Gastrocnemius medialis (tissue), 4 donors: ENCODE measurements at regions not wholly inside any gene's neighbourhood (a gene's known extent, or its start where the extent isn't known, plus 50 kb on each side); places are given as distances from the start of the nearest gene placed in this dataset.

Experiments used
- ATAC-seq, 2 donors: fragments of 150-250 bp; one replicate each; pipeline ENCODE4 v1.9.1; 2016
- DNase-seq, 2 donors: peaks; one replicate each; pipeline ENCODE4 v3.0.0-alpha.2; 2019
- H3K27ac ChIP-seq, 4 donors: fragments of 200-600 bp; sonication (generic); 1 replicate in 1 of 4; 2 replicates in 3 of 4; pipeline ENCODE4 v1.5.1; 2016 to 2018; ENCODE audit warnings: mild to moderate bottlenecking in 2 of 4, moderate library complexity in 1 of 4
- H3K27me3 ChIP-seq, 3 donors: fragments of 200-600 bp; sonication (generic) in 2 of 3; 1 replicate in 1 of 3; 2 replicates in 2 of 3; pipeline versions ENCODE4 v1.5.1 to v1.6.0; 2016 to 2019; ENCODE audit warnings: mild to moderate bottlenecking in 1 of 3, moderate library complexity in 1 of 3
- H3K36me3 ChIP-seq, 2 donors: fragments of 200-600 bp; sonication (generic) in 1 of 2; one replicate each; pipeline ENCODE4 v1.5.1; 2017 to 2018
- H3K4me1 ChIP-seq, 2 donors: fragments of 200-600 bp; sonication (generic) in 1 of 2; one replicate each; pipeline ENCODE4 v1.5.1; 2016 to 2017; ENCODE audit warnings: mild to moderate bottlenecking in 2 of 2
- H3K4me3 ChIP-seq, 4 donors: fragments of 200-600 bp; sonication (generic) in 3 of 4; 1 replicate in 1 of 4; 2 replicates in 3 of 4; pipeline ENCODE4 v1.5.1; 2016 to 2019; ENCODE audit warnings: mild to moderate bottlenecking in 2 of 4
- H3K9me3 ChIP-seq, 3 donors: fragments of 200-600 bp; sonication (generic) in 2 of 3; 1 replicate in 1 of 3; 2 replicates in 2 of 3; pipeline ENCODE4 v1.5.1; 2016 to 2019
- POLR2A ChIP-seq, 2 donors: fragments of 450-650 bp; IDR thresholded peaks; one replicate each; pipeline ENCODE4 v1.6.1; 2017; ENCODE audit warnings: antibody characterized with exemption in 2 of 2, mild to moderate bottlenecking in 2 of 2, moderate library complexity in 2 of 2
- in situ Hi-C, 4 donors: fragments of 200-750 bp; cut with MboI; loops; one replicate each; pipeline versions ENCODE4 v1.15.0 to v1.8.0; 2017; ENCODE audit warnings: low sequenced_read_pairs in 4 of 4
- intact Hi-C: fragments of 100-400 bp; cut with DNase I; formaldehyde crosslinking; loops from one replicate; pipeline ENCODE4 v1.15.1; 2023; ENCODE audit warnings: low total_unique reads
- TF ChIP-seq, protein P1 (sequence below), 5 experiments: fragments of 450-650 bp in 3 of 5; fragments of 200-600 bp in 2 of 5; sonication (generic) in 2 of 5; IDR thresholded peaks in 4 of 5; conservative IDR thresholded peaks in 1 of 5; 1 replicate in 4 of 5; 2 replicates in 1 of 5; pipeline ENCODE4 v1.5.1; 2016 to 2019; ENCODE audit warnings: antibody characterized with exemption in 5 of 5, mild to moderate bottlenecking in 3 of 5, moderate library complexity in 3 of 5

DNA sequence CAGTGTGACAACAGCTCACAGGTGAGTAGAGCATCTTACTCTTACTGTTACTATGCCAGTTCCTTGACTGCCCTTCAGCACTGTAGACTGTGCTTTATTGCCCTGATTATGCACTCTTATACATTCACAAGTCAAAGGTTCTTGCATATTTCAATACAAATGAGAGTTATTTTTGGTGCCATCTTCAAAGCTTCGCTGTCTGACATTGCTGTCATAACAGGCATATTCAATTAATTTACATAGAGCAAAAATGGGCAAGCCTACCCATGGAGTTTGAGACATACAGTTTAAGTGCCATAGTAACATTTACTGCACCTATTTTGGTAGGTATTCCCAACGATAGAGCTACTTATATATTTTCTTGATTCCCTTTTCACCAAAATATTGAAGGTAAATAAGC lies 107.5 kb upstream of the CNTN1 start:
- DNase-seq (no peak), ATAC-seq (no peak)
- no peak for TF ChIP-seq POLR2A (IDR thresholded peaks at IDR 0.05)
- TF ChIP-seq, protein P1, sequence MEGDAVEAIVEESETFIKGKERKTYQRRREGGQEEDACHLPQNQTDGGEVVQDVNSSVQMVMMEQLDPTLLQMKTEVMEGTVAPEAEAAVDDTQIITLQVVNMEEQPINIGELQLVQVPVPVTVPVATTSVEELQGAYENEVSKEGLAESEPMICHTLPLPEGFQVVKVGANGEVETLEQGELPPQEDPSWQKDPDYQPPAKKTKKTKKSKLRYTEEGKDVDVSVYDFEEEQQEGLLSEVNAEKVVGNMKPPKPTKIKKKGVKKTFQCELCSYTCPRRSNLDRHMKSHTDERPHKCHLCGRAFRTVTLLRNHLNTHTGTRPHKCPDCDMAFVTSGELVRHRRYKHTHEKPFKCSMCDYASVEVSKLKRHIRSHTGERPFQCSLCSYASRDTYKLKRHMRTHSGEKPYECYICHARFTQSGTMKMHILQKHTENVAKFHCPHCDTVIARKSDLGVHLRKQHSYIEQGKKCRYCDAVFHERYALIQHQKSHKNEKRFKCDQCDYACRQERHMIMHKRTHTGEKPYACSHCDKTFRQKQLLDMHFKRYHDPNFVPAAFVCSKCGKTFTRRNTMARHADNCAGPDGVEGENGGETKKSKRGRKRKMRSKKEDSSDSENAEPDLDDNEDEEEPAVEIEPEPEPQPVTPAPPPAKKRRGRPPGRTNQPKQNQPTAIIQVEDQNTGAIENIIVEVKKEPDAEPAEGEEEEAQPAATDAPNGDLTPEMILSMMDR (IDR thresholded peaks at IDR 0.05 in 4 of 5, conservative IDR thresholded peaks at IDR 0.05 in 1 of 5): no peak
- intact Hi-C loops (no loop called here), in situ Hi-C loops (no loop called here)
- no peaks in the 10 kb centered on the region for H3K4me1 ChIP-seq
- no peaks in the 10 kb centered on the region for H3K36me3 ChIP-seq
- no peaks in the 10 kb centered on the region for H3K27me3 ChIP-seq
- no peaks in the 10 kb centered on the region for H3K9me3 ChIP-seq
- no peak overlapping the region for H3K27ac ChIP-seq
- H3K4me3 ChIP-seq: no peak overlapping the region

GRCh38 chr12:40586823-40587222 lies 105.4 kb upstream of the CNTN1 start:
- Histone ChIP-seq H3K27me3 (no peaks in the 10 kb centered on the region), H3K4me3 (no peak overlapping the region), H3K27ac (no peak overlapping the region), H3K36me3 (no peaks in the 10 kb centered on the region), H3K4me1 (no peaks in the 10 kb centered on the region), H3K9me3 (no peaks in the 10 kb centered on the region)
- TF ChIP-seq, protein P1 (IDR thresholded peaks at IDR 0.05 in 4 of 5, conservative IDR thresholded peaks at IDR 0.05 in 1 of 5): no peak
- no peak for TF ChIP-seq POLR2A (IDR thresholded peaks at IDR 0.05)
- in situ Hi-C loops: no loop called here
- intact Hi-C loops: no loop called here
- ATAC-seq: no peak
- DNase-seq: no peak

DNA sequence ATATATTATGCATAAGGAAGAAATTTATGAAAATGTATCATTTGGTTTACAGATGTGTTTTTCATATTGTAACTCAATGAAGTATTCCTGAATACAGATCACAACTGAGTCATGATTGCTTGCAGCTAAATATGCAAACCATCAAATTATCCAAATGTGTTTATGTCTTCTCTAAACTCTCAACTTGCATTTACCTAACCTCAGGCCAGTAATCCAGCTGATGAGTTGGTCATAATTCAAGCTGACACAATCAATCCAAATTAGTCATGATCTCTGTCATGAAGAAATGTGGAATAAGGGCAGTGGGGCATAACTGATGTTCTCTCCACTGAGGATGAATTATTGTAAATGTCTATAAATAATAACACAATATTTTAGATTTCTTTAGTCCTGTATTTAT lies 104.8 kb upstream of the CNTN1 start:
- no peaks in the 10 kb centered on the region for H3K27me3 ChIP-seq
- DNase-seq (no peak), ATAC-seq (no peak)
- H3K9me3 ChIP-seq: no peaks in the 10 kb centered on the region
- intact Hi-C loops: no loop called here
- H3K36me3 ChIP-seq: no peaks in the 10 kb centered on the region
- in situ Hi-C loops: no loop called here
- no peak overlapping the region for H3K4me3 ChIP-seq
- H3K4me1 ChIP-seq: no peaks in the 10 kb centered on the region
- no peak overlapping the region for H3K27ac ChIP-seq
- TF ChIP-seq, protein P1 (IDR thresholded peaks at IDR 0.05 in 4 of 5, conservative IDR thresholded peaks at IDR 0.05 in 1 of 5): no peak
- TF ChIP-seq POLR2A (IDR thresholded peaks at IDR 0.05): no peak

DNA sequence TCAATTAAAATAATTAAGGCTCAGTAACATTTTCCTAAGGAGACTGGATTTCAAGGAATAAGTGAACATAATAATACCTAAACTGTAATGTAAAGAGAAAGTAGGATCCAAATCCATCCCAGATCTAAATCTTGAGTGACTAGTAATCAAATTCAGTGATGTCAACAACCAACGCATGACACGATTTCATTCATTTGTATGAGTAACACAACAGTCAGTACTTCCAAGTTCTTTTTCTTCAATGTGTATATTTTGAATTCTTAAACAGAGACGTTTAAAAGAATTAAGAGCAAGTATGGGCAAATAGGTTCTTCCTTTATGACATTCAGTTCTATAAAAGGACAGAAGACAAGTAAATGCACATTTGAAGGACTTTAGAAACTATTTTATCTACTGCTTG lies 104.3 kb upstream of the CNTN1 start:
- ATAC-seq: no peak

GRCh38 chr12:40597133-40597532 lies 95.1 kb upstream of the CNTN1 start:
- ATAC-seq: no peak
- no peak for DNase-seq
- Histone ChIP-seq H3K27me3 (no peaks in the 10 kb centered on the region), H3K9me3 (no peaks in the 10 kb centered on the region), H3K4me1 (no peaks in the 10 kb centered on the region), H3K36me3 (no peaks in the 10 kb centered on the region), H3K27ac (no peak overlapping the region), H3K4me3 (no peak overlapping the region)
- in situ Hi-C loops (no loop called here), intact Hi-C loops (no loop called here)
- no peak for TF ChIP-seq POLR2A (IDR thresholded peaks at IDR 0.05)
- TF ChIP-seq, protein P1 (IDR thresholded peaks at IDR 0.05 in 4 of 5, conservative IDR thresholded peaks at IDR 0.05 in 1 of 5): no peak

More for the DNA sequence above, 104.3 kb upstream of the CNTN1 start:
- Histone ChIP-seq H3K27me3 (no peaks in the 10 kb centered on the region), H3K9me3 (no peaks in the 10 kb centered on the region), H3K4me1 (no peaks in the 10 kb centered on the region), H3K36me3 (no peaks in the 10 kb centered on the region), H3K27ac (no peak overlapping the region), H3K4me3 (no peak overlapping the region)
- in situ Hi-C loops (no loop called here), intact Hi-C loops (no loop called here)
- DNase-seq: no peak
- TF ChIP-seq, protein P1 (IDR thresholded peaks at IDR 0.05 in 4 of 5, conservative IDR thresholded peaks at IDR 0.05 in 1 of 5): no peak
- TF ChIP-seq POLR2A (IDR thresholded peaks at IDR 0.05): no peak
